ENCODE measurements at regions not wholly inside any gene's neighbourhood (a gene's known extent, or its start where the extent isn't known, plus 50 kb on each side); places are given as distances from the start of the nearest gene placed in this dataset.

- no peak for TF ChIP-seq CTCF (IDR thresholded peaks at IDR 0.05)
- TF ChIP-seq POLR2A (IDR thresholded peaks at IDR 0.05): no peak
These were observed 59.4 kb upstream of the PRR23C start for GRCh38 chr3:139104062-139104461.
